GM12874 (cell line): ENCODE measurements at regions not wholly inside any gene's neighbourhood (a gene's known extent, or its start where the extent isn't known, plus 50 kb on each side); places are given as distances from the start of the nearest gene placed in this dataset.

Experiments
- TF ChIP-seq, protein P1 (sequence below): IDR thresholded peaks from 2 replicates; pipeline ENCODE4 v1.5.1; 2011; ENCODE audit warnings: low read depth, mild to moderate bottlenecking, control low read depth, low read length, moderate library complexity; ENCODE audit not compliant: insufficient read depth

DNA sequence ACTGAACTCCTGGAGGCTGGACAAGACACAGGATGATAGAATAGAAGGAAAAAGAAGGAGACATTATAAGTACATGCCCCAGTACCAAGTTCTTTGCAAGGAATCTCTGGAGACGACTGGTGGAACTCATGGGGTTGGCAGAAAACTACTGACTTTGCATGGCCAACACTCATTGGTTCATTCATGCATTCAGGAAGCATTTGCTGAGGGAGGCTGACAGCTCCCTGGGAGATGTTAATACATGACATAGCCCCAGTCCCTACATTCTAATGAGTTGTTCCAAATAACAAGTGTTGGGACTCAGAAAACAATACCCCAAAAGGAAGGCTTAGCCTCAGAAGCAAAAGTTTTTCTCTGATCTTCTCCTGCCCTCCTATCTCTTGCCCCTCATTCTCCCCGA lies 172.8 kb upstream of the IRF2BP2 start:
- TF ChIP-seq, protein P1, sequence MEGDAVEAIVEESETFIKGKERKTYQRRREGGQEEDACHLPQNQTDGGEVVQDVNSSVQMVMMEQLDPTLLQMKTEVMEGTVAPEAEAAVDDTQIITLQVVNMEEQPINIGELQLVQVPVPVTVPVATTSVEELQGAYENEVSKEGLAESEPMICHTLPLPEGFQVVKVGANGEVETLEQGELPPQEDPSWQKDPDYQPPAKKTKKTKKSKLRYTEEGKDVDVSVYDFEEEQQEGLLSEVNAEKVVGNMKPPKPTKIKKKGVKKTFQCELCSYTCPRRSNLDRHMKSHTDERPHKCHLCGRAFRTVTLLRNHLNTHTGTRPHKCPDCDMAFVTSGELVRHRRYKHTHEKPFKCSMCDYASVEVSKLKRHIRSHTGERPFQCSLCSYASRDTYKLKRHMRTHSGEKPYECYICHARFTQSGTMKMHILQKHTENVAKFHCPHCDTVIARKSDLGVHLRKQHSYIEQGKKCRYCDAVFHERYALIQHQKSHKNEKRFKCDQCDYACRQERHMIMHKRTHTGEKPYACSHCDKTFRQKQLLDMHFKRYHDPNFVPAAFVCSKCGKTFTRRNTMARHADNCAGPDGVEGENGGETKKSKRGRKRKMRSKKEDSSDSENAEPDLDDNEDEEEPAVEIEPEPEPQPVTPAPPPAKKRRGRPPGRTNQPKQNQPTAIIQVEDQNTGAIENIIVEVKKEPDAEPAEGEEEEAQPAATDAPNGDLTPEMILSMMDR = no peak

DNA sequence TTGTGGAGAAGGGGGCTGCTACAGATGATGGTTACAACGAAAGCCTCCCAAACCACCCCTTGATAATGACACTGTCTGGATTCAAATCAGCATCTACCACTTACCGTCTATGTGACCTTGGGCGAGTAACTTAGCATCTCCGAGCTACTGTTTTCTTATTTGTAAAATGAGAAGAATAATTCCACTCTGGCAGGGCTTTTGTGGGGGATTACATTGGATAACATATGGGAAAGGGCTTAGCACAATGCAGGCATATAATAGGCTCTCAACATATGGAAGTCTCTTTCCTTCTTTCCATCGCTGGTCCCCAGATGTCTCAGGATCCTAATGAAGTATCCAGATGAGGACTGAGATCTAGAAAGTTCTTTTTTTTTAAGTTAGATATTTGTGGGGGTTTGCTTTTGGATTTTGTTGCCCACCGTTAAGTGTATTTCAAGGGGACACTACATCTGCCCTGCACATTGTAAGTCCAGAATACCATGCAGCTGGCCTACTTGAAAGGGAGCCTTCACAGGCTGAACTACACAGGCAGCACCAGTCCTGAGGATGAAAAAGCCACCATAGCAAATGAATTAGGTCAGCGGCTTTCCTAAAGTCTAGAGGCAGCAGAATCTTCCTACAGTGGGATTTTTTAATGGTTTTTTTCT lies 172.2 kb upstream of the IRF2BP2 start:
- TF ChIP-seq, protein P1 = no peak

DNA sequence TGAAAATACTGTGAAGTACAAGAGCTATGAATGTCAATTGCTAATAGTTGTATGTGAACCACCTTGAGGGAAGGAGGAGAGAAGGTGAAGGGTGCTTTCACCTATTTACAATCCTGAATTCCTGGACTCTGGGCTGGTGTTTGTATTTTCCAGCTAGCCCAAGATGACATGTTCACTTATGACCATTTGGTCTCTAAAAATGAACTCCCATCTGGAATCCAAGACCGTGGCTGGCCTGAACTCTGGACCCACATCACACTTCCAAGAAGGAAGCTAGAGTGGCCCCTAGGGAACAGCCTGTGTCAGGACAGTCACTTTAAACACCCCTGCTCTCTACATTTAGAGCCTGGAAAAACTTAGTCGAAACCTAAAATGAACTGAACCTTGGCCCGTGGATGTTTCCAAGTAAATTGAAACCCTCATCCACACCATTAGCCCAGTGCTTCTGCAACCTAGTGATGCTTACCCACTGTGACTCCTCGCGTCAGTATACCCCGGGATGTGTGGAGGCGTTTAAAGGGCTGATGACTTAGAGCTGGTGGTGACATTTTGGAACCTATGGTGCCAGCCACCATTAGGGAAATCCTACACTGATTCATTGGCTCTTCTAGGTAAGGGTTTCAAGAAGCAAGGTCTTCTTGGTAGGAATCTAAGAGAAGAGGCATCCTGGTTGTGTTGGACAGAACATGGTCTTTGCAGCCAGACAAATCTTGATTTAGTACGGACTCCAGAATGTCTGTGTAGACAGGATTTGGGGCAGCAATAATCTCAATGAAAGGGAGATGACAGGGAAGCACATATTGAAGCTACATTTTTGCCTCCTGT lies 171.5 kb upstream of the IRF2BP2 start:
- TF ChIP-seq, protein P1 = no peak

DNA sequence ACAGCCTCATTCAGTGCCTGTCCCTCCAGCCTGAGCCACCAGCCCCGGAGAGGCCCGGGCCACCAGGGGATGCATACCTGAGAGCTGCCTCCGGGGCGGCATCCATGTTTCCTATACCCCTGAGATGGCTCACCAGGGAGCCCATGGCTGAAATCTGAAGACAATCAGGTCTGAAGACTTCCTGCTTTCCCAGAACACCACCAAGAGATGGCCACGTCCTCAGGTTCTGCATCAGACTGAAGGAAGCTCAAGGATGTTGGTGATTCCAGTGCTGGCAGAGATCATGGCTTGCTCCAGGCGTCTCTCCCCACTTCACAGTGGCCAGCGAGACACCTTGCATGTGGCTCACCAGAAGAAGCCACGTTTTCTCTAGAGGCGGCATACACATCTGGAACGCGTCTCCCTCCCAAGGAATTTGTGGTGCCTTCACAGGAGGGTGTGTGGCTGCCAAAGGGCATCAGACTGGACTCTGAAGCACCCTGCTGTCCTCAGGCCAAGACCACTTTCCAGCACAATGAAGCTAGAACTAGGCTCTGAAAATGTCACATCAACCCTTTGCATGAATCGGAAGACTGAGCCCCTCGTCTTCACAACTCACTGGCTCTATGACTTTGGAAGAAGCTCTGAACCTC lies 170.7 kb upstream of the IRF2BP2 start:
- TF ChIP-seq, protein P1 = no peak

DNA sequence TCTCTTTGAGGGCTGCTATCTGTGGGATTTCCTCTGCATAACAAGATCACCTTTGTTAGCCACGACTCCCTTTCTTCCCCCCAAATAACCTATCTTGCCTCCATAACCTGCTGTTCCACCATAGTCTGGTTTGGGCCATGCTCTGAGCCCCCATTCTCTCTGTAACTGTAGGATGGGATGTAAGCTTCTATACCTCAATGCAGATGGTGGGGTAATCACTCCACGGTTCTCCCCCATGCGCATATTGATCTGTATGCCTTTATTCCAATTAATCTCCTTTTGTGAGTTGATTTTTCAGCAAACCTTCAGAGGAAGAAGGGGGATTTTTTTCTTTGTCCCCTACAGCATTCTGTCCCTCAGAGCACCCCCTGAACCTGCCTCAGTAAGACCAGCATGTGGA lies 170.1 kb upstream of the IRF2BP2 start:
- TF ChIP-seq, protein P1 = no peak

DNA sequence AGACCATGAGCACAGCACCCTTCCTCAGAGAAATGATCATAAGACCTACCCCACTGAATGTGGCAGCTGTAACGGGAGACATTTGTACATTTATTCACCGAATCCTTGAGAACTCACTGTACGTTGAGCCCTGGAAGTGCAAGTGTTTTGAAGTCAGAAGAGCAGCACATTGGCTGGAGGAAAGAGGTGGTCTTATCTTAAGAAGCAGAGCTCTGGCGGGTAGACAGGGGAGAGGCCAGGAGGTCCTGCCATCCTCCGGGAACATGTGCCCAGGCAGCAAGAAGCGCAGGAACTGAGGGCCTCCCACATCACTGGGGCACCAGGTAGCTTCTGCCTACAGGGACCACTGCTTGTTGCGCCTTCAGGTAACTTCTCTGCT lies 169.2 kb upstream of the IRF2BP2 start:
- TF ChIP-seq, protein P1 = no peak

DNA sequence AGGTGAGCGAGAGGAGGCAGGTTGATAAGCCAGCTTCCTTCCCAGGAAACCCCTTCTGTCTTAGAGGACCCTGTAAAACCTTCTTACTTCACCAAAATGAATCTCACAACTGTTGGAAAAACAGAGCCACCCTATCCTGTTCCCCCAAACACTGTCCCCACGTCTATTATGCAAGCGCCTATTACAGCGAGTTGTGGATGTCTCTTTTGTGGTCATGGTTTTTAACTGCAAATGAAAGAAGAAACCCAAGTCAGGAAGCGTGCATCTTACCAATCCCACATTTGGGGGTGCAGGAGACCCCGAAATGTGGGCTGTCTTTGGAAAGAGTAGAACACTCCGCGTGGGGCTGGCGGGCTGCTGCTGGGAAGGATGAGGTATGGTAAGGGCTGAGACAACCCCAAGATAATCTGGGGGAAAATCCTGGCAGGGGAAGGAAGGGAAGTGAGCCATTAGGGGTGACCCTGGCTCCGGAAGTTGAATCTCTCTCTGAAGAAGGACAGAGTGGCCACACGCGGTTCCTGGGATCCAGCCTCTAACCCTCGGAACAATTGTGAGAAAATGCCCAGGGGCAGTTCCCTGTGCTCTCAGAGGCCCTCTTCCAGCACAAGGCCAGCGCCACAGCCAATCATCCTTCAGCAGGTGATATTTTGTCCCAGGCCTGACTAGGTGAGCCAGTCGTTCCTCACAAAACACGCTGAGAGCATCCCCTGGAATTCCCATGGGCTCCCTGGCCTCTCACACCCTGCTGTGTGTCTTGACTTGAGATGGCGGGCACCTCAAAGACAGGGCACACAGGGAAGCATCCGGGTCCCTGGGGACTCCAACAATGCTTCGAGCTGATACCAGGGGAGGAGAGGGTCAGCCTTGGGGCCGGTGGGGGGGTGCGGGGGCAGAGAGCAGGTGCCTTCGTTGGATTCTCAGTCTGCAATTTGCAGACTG lies 168.5 kb upstream of the IRF2BP2 start:
- TF ChIP-seq, protein P1 = no peak
